CD14-positive monocyte (primary cell): ENCODE measurements at regions not wholly inside any gene's neighbourhood (a gene's known extent, or its start where the extent isn't known, plus 50 kb on each side); places are given as distances from the start of the nearest gene placed in this dataset.

Source experiments
- DNase-seq, 3 donors: peaks; one replicate each; pipeline ENCODE4 v3.0.0-alpha.2; 2011 to 2022
- H2AFZ ChIP-seq: 2 replicates; pipeline ENCODE4 v1.6.0; 2012; ENCODE audit warnings: mild to moderate bottlenecking, low read depth, low read length, inconsistent platforms; ENCODE audit not compliant: insufficient read depth, poor library complexity, severe bottlenecking
- H3K27ac ChIP-seq, 2 donors: 1 replicate in 1 of 2; 2 replicates in 1 of 2; pipeline ENCODE4 v1.5.1; 2012 to 2013; ENCODE audit warnings: low read length in 2 of 2, control low read depth in 1 of 2, inconsistent platforms in 1 of 2, low read depth in 1 of 2, mild to moderate bottlenecking in 1 of 2
- H3K27me3 ChIP-seq, 2 donors: one replicate each; pipeline versions ENCODE4 v1.6.0 to v1.6.1; 2011 to 2013; ENCODE audit warnings: low read length in 2 of 2; ENCODE audit not compliant: control insufficient read depth in 2 of 2, insufficient read depth in 2 of 2
- H3K36me3 ChIP-seq, 2 donors: replicated peaks in 1 of 2; 1 replicate in 1 of 2; 2 replicates in 1 of 2; pipeline versions ENCODE4 v1.5.1 to v1.6.1; 2012 to 2013; ENCODE audit warnings: low read length in 2 of 2, control low read depth in 1 of 2, inconsistent platforms in 1 of 2, mild to moderate bottlenecking in 1 of 2; ENCODE audit not compliant: insufficient read depth in 2 of 2, control insufficient read depth in 1 of 2
- H3K4me1 ChIP-seq, 2 donors: 1 replicate in 1 of 2; 2 replicates in 1 of 2; pipeline versions ENCODE4 v1.5.1 to v1.6.1; 2012 to 2013; ENCODE audit warnings: low read length in 2 of 2, control low read depth in 1 of 2, inconsistent platforms in 1 of 2, mild to moderate bottlenecking in 1 of 2, moderate library complexity in 1 of 2; ENCODE audit not compliant: insufficient read depth in 2 of 2, control insufficient read depth in 1 of 2
- H3K4me2 ChIP-seq: replicated peaks from 2 replicates; pipeline ENCODE3; 2012; ENCODE audit warnings: low read length, moderate library complexity, mild to moderate bottlenecking; ENCODE audit not compliant: poor library complexity, severe bottlenecking; ENCODE audit errors: extremely low read depth
- H3K4me3 ChIP-seq, 3 experiments: fragments of 200-600 bp in 1 of 3; sonication (generic) in 1 of 3; replicated peaks in 1 of 3; 1 replicate in 2 of 3; 2 replicates in 1 of 3; pipeline ENCODE4 v1.5.1; 2011 to 2013; ENCODE audit warnings: low read length in 3 of 3, mild to moderate bottlenecking in 3 of 3, control low read depth in 2 of 3, low read depth in 2 of 3, inconsistent platforms in 1 of 3, moderate library complexity in 1 of 3
- H3K79me2 ChIP-seq: 2 replicates; pipeline ENCODE4 v1.6.0; 2012; ENCODE audit warnings: mild to moderate bottlenecking, control low read depth, inconsistent platforms, low read length, moderate library complexity; ENCODE audit not compliant: insufficient read depth
- H3K9ac ChIP-seq: 2 replicates; pipeline ENCODE4 v1.6.0; 2017; ENCODE audit warnings: low read length, mild to moderate bottlenecking; ENCODE audit not compliant: insufficient read depth, poor library complexity, severe bottlenecking
- H3K9me3 ChIP-seq, 2 donors: replicated peaks in 1 of 2; 1 replicate in 1 of 2; 2 replicates in 1 of 2; pipeline versions ENCODE4 v1.5.1 to v1.6.1; 2012 to 2013; ENCODE audit warnings: low read length in 2 of 2, control low read depth in 1 of 2; ENCODE audit not compliant: control insufficient read depth in 1 of 2, insufficient read depth in 1 of 2
- H4K20me1 ChIP-seq: 2 replicates; pipeline ENCODE4 v1.6.0; 2012; ENCODE audit warnings: mild to moderate bottlenecking, low read length, control low read depth, moderate library complexity; ENCODE audit not compliant: insufficient read depth
- H3K27ac Mint-ChIP-seq, 7 donors: one replicate each; pipeline ENCODE4 v1.8.0; 2020; ENCODE audit warnings: mild to moderate bottlenecking in 7 of 7, mixed read lengths in 7 of 7, moderate library complexity in 6 of 7, inconsistent platforms in 2 of 7
- H3K27me3 Mint-ChIP-seq, 3 donors: one replicate each; pipeline ENCODE4 v1.8.0; 2021 to 2022; ENCODE audit warnings: low read depth in 3 of 3, mild to moderate bottlenecking in 3 of 3, mixed read lengths in 3 of 3, moderate library complexity in 3 of 3, inconsistent platforms in 1 of 3
- H3K36me3 Mint-ChIP-seq, 2 donors: one replicate each; pipeline ENCODE4 v1.8.0; 2020; ENCODE audit warnings: mixed read lengths in 2 of 2, inconsistent platforms in 1 of 2, mild to moderate bottlenecking in 1 of 2
- H3K4me1 Mint-ChIP-seq: one replicate; pipeline ENCODE4 v1.8.0; 2020; ENCODE audit warnings: mild to moderate bottlenecking, mixed read lengths
- H3K4me3 Mint-ChIP-seq, 2 donors: one replicate each; pipeline ENCODE4 v1.8.0; 2020; ENCODE audit warnings: mild to moderate bottlenecking in 2 of 2, mixed read lengths in 2 of 2, moderate library complexity in 1 of 2
- H3K9me3 Mint-ChIP-seq, 7 donors: one replicate each; pipeline ENCODE4 v1.8.0; 2020 to 2022; ENCODE audit warnings: mixed read lengths in 7 of 7, mild to moderate bottlenecking in 6 of 7, moderate library complexity in 6 of 7, inconsistent platforms in 2 of 7
- WGBS: methylation state at CpG from one replicate; pipeline ENCODE4 v1.1.5; 2013; ENCODE audit warnings: missing lambda C conversion rate; ENCODE audit not compliant: insufficient coverage; 5-methylcytosine and 5-hydroxymethylcytosine counted together
- intact Hi-C, 2 donors: fragments of 100-400 bp; cut with micrococcal nuclease; formaldehyde crosslinking; loops; one replicate each; pipeline versions ENCODE4 v1.15.0 to v1.15.1; 2023
- TF ChIP-seq, protein P1 (sequence below): fragments of 200-600 bp; IDR thresholded peaks from one replicate; pipeline ENCODE4 v1.8.0; 2022; ENCODE audit warnings: antibody characterized with exemption, mild to moderate bottlenecking

DNA sequence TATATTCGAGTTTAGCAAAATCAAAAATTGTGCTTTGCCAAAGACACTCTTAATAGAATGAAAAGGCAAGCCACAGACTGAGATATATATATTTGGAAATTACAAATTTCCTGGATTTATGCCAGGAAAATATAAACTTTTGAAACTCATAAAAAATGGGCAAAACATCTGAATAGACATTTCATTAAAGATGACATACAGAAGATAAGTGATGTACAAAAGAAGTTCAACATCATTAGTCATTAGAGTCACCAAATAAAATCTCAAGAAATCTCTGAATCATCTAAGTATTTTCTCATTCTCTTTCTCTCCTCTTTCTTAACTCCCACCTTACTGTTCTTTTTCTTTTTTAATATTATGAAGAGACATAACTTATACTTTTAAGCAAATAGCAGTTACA is 921.1 kb downstream of the DSC3 start:
- intact Hi-C loops: no loop called here
- Histone ChIP-seq H3K27ac (no peak overlapping the region), H3K4me3 (no peak overlapping the region), H3K79me2 (no peaks in the 10 kb centered on the region), H4K20me1 (no peaks in the 10 kb centered on the region), H3K4me2 (no peak overlapping the region), H3K36me3 (no peaks in the 10 kb centered on the region), H3K4me1 (no peaks in the 10 kb centered on the region), H2AFZ (no peak overlapping the region), H3K9ac (no peak overlapping the region), H3K9me3 (no peaks in the 10 kb centered on the region), H3K27me3 (no peaks in the 10 kb centered on the region)
- Mint-ChIP-seq H3K27ac (no peak overlapping the region), H3K36me3 (no peaks in the 10 kb centered on the region), H3K27me3 (no peaks in the 10 kb centered on the region), H3K4me3 (no peak overlapping the region), H3K9me3 (peaks cover 0 to 7% (median 4%) of the 10 kb centered on the region in 7 donors), H3K4me1 (no peaks in the 10 kb centered on the region)
- WGBS: no CpG with 5 or more reads among the region's 1 CpG
- no peak for DNase-seq
- TF ChIP-seq, protein P1, sequence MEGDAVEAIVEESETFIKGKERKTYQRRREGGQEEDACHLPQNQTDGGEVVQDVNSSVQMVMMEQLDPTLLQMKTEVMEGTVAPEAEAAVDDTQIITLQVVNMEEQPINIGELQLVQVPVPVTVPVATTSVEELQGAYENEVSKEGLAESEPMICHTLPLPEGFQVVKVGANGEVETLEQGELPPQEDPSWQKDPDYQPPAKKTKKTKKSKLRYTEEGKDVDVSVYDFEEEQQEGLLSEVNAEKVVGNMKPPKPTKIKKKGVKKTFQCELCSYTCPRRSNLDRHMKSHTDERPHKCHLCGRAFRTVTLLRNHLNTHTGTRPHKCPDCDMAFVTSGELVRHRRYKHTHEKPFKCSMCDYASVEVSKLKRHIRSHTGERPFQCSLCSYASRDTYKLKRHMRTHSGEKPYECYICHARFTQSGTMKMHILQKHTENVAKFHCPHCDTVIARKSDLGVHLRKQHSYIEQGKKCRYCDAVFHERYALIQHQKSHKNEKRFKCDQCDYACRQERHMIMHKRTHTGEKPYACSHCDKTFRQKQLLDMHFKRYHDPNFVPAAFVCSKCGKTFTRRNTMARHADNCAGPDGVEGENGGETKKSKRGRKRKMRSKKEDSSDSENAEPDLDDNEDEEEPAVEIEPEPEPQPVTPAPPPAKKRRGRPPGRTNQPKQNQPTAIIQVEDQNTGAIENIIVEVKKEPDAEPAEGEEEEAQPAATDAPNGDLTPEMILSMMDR: no peak

DNA sequence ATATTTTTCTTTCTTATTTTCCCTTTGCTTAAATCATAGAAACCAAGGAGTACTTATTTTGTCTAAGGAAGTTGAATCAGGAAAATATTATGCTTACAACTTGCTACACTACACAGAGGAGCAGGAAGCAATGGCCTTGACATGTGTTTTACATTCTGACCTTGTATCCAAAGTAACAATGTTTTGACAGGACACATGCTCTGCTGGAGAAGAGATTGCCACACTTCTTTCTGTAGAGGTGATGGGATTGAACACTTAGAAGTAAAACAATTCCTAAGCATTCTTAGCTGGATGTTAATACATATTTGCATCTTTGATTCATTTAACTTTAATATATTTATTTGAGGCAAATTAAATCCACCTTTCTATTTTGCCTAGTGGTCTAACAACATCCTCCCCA is 929.1 kb downstream of the DSC3 start:
- Histone ChIP-seq H3K4me3 (no peak overlapping the region), H3K27ac (no peak overlapping the region), H3K4me2 (no peak overlapping the region), H3K4me1 (no peaks in the 10 kb centered on the region), H3K79me2 (no peaks in the 10 kb centered on the region), H3K36me3 (no peaks in the 10 kb centered on the region), H4K20me1 (no peaks in the 10 kb centered on the region), H3K9me3 (no peaks in the 10 kb centered on the region), H2AFZ (no peak overlapping the region), H3K9ac (no peak overlapping the region), H3K27me3 (no peaks in the 10 kb centered on the region)
- no peak overlapping the region for H3K27ac Mint-ChIP-seq
- H3K9me3 Mint-ChIP-seq: peaks cover 0 to 7% (median 0%) of the 10 kb centered on the region in 7 donors
- TF ChIP-seq, protein P1: no peak
- no peaks in the 10 kb centered on the region for H3K4me1 Mint-ChIP-seq
- DNase-seq: no peak
- intact Hi-C loops: no loop called here
- H3K27me3 Mint-ChIP-seq: no peaks in the 10 kb centered on the region
- H3K36me3 Mint-ChIP-seq: no peaks in the 10 kb centered on the region
- no peak overlapping the region for H3K4me3 Mint-ChIP-seq
